HG02885 (cell line): ENCODE measurements at regions not wholly inside any gene's neighbourhood (a gene's known extent, or its start where the extent isn't known, plus 50 kb on each side); places are given as distances from the start of the nearest gene placed in this dataset.
"Not testable (repeated sequence)": the region's sequence is repeated elsewhere in the genome, so short reads cannot be mapped to it uniquely, and the experiment has no call there.

ENCODE experiments used
- ATAC-seq: cut with Tn5 transposase; IDR thresholded peaks from one replicate; pipeline ENCODE4 v1.9.1; 2021; ENCODE audit warnings: mild to moderate bottlenecking; ENCODE audit not compliant: unreplicated experiment, poor library complexity

DNA sequence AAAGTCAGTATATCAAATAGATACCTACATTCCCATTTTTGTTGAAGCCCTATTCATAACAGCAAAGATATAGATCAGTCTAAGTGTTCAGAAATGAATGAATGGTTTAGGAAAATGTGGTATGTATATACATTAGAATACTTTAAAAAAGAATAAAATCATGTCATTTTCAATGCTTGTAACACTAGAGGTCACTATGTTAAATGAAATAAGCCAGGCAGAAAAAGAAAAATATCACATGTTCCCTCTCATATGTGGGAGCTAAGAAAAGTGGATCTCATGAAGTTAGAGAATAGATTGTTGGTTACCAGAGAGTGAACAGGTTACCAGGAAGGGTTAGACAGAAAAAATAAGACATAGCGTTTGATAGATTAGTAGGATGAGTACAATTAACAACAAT is 1111.0 kb upstream of the SLC39A10 start:
- no peak for ATAC-seq

- ATAC-seq = no peak
These were observed 1117.6 kb upstream of the SLC39A10 start for GRCh38 chr2:194539425-194539824.

- no peak for ATAC-seq
These were observed 1130.9 kb upstream of the SLC39A10 start for GRCh38 chr2:194526121-194526520.

DNA sequence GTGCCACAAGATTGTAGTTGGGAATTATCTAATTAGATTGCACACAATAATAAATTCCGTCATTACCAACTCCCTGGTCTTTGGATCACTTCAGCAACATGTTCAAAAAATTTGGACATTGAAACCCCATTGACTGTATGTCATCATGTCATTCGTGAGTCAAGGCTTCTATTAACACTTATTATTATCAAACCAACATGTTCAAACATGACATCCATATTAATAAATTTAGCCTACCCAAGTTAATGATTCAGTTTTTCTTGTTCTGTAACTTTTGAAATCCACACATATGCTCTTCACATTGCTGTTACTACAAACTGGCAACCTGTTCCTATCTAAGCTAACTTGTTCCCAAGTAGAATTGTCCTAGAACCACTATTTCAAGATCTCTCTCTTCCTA is 1142.7 kb upstream of the SLC39A10 start:
- ATAC-seq = no peak

DNA sequence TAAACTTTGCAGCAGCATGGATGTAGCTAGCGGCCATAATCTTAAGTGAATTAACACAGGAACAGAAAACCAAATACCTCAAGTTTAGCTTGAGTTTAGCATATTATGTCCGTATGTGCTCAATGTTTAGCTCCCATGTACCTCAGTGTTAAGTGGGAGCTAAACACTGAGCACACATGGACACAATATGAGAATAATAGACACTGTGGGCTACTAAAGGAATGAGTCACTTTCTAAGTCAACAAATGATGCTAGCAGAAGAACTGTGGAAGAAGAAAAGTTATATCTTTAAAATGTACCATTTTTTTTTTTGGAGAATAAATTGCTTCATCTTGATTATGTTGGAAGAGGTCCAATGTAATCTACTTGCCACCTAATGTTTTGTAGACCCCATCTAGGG is 1146.0 kb upstream of the SLC39A10 start:
- not testable (repeated sequence) for ATAC-seq

DNA sequence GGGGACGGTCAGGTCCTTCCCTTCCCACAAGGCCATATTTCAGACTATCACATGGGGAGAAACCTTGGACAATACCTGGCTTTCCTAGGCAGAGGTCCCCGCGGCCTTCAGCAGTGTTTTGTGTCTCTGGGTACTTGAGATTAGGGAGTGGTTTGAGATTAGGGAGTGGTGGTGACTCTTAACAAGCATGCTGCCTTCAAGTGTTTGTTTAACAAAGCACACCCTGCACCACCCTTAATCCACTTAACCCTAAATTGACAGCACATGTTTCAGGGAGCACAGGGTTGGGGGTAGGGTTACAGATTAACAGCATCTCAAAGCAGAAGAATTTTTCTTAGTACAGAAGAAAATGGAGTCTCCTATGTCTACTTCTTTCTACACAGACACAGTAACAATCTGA is 1152.2 kb upstream of the SLC39A10 start:
- ATAC-seq = not testable (repeated sequence)

DNA sequence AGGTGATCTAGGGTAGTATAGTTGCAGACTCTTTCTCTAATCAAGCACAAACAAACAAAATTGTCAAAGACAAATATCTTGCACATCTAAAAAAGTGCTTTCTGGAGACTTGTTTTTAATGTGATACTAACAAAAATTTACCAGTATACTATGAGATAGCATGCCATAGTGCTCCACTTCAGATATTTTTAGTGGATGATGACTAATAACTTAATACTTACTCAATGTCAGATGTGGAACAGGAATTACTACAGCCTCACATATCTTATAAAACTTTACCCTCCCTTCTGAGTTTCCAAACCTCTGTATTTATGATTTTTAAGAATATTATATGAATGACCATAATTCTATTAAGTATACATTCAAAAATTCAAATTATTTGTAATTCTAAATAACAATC is 1162.0 kb upstream of the SLC39A10 start:
- no peak for ATAC-seq

- ATAC-seq = no peak
These were observed 1162.6 kb upstream of the SLC39A10 start for GRCh38 chr2:194494401-194494800.

GRCh38 chr2:194491409-194492115 is 1165.5 kb upstream of the SLC39A10 start:
- ATAC-seq = no peak

GRCh38 chr2:194486326-194486725 is 1170.7 kb upstream of the SLC39A10 start:
- no peak for ATAC-seq

DNA sequence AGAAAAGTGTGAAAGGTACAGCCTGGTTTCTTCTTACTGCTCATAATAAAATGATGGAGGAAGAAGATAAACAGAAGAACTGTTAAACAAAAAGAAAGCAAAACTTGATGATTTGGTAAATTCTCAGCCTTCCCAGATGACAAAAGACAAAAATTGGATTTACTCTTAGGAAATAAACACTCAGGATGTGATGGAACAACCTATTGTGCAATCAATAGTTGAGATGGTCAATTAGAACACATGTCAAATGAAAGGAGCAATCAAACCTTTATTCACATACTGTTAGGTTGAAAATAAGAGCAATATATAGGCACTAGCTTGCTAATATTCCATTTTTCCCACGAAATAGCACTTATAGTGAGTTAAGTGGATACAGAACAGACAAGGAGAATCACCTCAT is 1174.0 kb upstream of the SLC39A10 start:
- ATAC-seq = no peak

GRCh38 chr2:194465641-194466040 is 1191.4 kb upstream of the SLC39A10 start:
- no peak for ATAC-seq

DNA sequence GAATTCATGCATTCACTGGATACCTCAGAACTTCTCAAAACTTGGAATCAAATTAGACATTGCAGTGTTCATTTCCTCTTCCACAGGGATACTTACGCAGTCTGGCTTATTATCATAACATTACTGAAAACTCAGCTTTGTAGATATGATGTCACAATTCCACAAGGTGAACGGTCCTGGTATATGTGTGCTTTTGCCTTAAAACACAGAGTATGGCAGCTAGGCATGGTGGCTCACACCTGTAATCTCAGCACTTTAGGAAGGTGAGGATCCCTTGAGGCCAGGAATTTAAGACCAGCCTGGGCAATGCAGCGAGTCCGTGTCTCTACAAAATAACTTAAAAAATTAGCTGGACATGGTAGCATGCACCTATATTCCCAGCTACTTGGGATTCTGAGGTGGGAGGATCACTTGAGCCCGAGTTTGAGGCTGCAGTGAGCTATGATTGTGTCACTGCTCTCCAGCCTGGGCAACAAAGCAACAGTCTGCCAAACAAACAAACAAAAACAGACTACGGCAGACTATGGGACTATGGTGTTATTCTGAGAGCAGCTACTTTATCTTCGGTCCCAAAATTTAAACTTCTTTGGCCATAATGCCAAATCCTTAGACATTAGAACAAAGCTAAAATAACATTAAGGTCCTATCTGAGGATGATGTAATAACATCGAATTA is 1191.9 kb upstream of the SLC39A10 start:
- ATAC-seq = no peak

DNA sequence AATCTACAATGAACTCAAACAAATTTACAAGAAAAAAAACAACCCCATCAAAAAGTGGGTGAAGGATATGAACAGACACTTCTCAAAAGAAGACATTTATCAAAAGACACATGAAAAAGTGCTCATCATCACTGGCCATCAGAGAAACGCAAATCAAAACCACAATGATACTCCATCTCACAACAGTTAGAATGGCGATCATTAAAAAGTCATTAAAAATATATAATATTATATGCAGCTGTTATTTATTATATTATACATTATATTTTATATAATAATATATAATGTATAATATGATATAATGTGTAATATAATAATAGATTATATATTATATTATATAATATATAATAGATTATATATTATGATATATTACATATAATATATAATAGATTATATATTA is 1194.1 kb upstream of the SLC39A10 start:
- not testable (repeated sequence) for ATAC-seq

- ATAC-seq = no peak
These were observed 1201.7 kb upstream of the SLC39A10 start for GRCh38 chr2:194455358-194455757.

DNA sequence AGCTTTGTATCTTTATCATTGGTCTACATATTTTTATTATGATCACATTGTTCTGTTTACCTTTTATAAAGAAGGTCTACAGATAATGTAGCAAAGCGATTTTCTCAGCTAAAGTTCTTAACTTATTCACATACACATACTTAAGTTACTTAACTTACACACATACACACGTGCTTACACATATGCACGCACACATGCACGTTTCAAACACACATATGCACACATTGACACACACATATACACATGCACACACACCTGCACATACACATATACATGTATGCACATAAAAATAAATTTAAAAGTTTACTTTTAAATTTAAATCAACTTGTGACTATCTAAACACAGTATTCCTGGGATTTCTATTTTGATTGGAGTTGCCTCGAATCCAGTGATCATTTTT is 1204.5 kb upstream of the SLC39A10 start:
- ATAC-seq = no peak

- ATAC-seq = no peak
These were observed 1211.8 kb upstream of the SLC39A10 start for GRCh38 chr2:194445226-194445625.

- ATAC-seq = no peak
These were observed 1213.1 kb upstream of the SLC39A10 start for GRCh38 chr2:194443926-194444325.

- ATAC-seq = no peak
These were observed 1232.3 kb upstream of the SLC39A10 start for GRCh38 chr2:194424683-194425209.

GRCh38 chr2:194411221-194411620 is 1245.8 kb upstream of the SLC39A10 start:
- no peak for ATAC-seq

GRCh38 chr2:194395818-194396217 is 1261.2 kb upstream of the SLC39A10 start:
- no peak for ATAC-seq

GRCh38 chr2:194385376-194385775 is 1271.7 kb upstream of the SLC39A10 start:
- no peak for ATAC-seq
